ENCODE measurements at regions not wholly inside any gene's neighbourhood (a gene's known extent, or its start where the extent isn't known, plus 50 kb on each side); places are given as distances from the start of the nearest gene placed in this dataset.

- Histone ChIP-seq H2AFZ (ENCODE audit: low read depth, low read length) (no peak overlapping the region), H2AK5ac (ENCODE audit: low read length, severe bottlenecking) (no peak overlapping the region), H3K27ac (ENCODE audit: low read length, poor library complexity, severe bottlenecking) (no peak overlapping the region), H3K14ac (ENCODE audit: low read length in 2 of 2) (no peak overlapping the region), H3K4me2 (ENCODE audit: low read length, poor library complexity, severe bottlenecking) (no peak overlapping the region), H3K9ac (ENCODE audit: low read length) (no peak overlapping the region), H4K91ac (ENCODE audit: low read length) (peak overlapping the region; percentile 3), H3K23ac (ENCODE audit: low read length in 2 of 2) (no peak overlapping the region), H3K9me3 (ENCODE audit: control insufficient read depth, low read length) (no peaks in the 10 kb centered on the region), H3K18ac (ENCODE audit: low read depth in 1 of 2, low read length in 2 of 2) (peak overlapping the region; percentile 5 to 6), H4K8ac (ENCODE audit: low read length) (no peak overlapping the region), H2BK12ac (ENCODE audit: low read length in 2 of 2) (peak overlapping the region in 1 of 2 experiments; percentile 1), H3K4me1 (ENCODE audit: control insufficient read depth, insufficient read depth, low read depth, low read length) (no peaks in the 10 kb centered on the region), H3K36me3 (ENCODE audit: control insufficient read depth in 1 of 2, insufficient read depth in 2 of 2, low read depth in 1 of 2, low read length in 2 of 2) (no peaks in the 10 kb centered on the region), H2BK120ac (ENCODE audit: low read depth, low read length) (no peak overlapping the region), H3K79me1 (replicated peaks; ENCODE audit: low read length, poor library complexity, severe bottlenecking) (no peaks in the 10 kb centered on the region), H3K4me3 (ENCODE audit: insufficient read depth in 1 of 2, low read depth in 1 of 2, low read length in 2 of 2) (no peak overlapping the region), H3K27me3 (ENCODE audit: control insufficient read depth in 1 of 2, insufficient read depth in 1 of 2, low read length in 2 of 2) (no peaks in the 10 kb centered on the region), H3K4ac (ENCODE audit: low read depth in 1 of 2, low read length in 2 of 2) (no peak overlapping the region), H2BK5ac (ENCODE audit: low read depth, low read length, poor library complexity, severe bottlenecking) (no peak overlapping the region), H2BK15ac (ENCODE audit: low read depth, poor library complexity, severe bottlenecking) (no peak overlapping the region)
- WGBS, result 59% methylated on average over 2 of the region's 2 CpGs
- peak; percentile 17 for DNase-seq
These were observed 58.7 kb upstream of the COL1A2 start for GRCh38 chr7:94336009-94336408.

GRCh38 chr7:94338921-94339371 lies 55.7 kb upstream of the COL1A2 start:
- DNase-seq, result peak; percentile 81
- H4K8ac ChIP-seq (ENCODE audit: low read length), result no peak overlapping the region
- H3K14ac ChIP-seq (ENCODE audit: low read length in 2 of 2), result no peak overlapping the region
- H3K4me1 ChIP-seq (ENCODE audit: control insufficient read depth, insufficient read depth, low read depth, low read length), result no peaks in the 10 kb centered on the region
- H3K9me3 ChIP-seq (ENCODE audit: control insufficient read depth, low read length), result no peaks in the 10 kb centered on the region
- H2BK12ac ChIP-seq (ENCODE audit: low read length in 2 of 2), result no peak overlapping the region
- 3% methylated on average over 2 of the region's 2 CpGs for WGBS
- H3K27me3 ChIP-seq (ENCODE audit: control insufficient read depth in 1 of 2, insufficient read depth in 1 of 2, low read length in 2 of 2), result no peaks in the 10 kb centered on the region
- no peak overlapping the region for H2BK120ac ChIP-seq (ENCODE audit: low read depth, low read length)
- no peak overlapping the region for H2AFZ ChIP-seq (ENCODE audit: low read depth, low read length)
- H2BK5ac ChIP-seq (ENCODE audit: low read depth, low read length, poor library complexity, severe bottlenecking), result no peak overlapping the region
- no peak overlapping the region for H4K91ac ChIP-seq (ENCODE audit: low read length)
- H3K4ac ChIP-seq (ENCODE audit: low read depth in 1 of 2, low read length in 2 of 2), result peak overlapping the region in 1 of 2 experiments; percentile 34
- no peak overlapping the region for H2AK5ac ChIP-seq (ENCODE audit: low read length, severe bottlenecking)
- H3K36me3 ChIP-seq (ENCODE audit: control insufficient read depth in 1 of 2, insufficient read depth in 2 of 2, low read depth in 1 of 2, low read length in 2 of 2), result no peaks in the 10 kb centered on the region
- no peak overlapping the region for H3K23ac ChIP-seq (ENCODE audit: low read length in 2 of 2)
- no peak overlapping the region for H3K27ac ChIP-seq (ENCODE audit: low read length, poor library complexity, severe bottlenecking)
- H3K4me2 ChIP-seq (ENCODE audit: low read length, poor library complexity, severe bottlenecking), result no peak overlapping the region
- no peak overlapping the region for H3K4me3 ChIP-seq (ENCODE audit: insufficient read depth in 1 of 2, low read depth in 1 of 2, low read length in 2 of 2)
- no peaks in the 10 kb centered on the region for H3K79me1 ChIP-seq (replicated peaks; ENCODE audit: low read length, poor library complexity, severe bottlenecking)
- no peak overlapping the region for H3K18ac ChIP-seq (ENCODE audit: low read depth in 1 of 2, low read length in 2 of 2)
- H3K9ac ChIP-seq (ENCODE audit: low read length), result no peak overlapping the region
- no peak overlapping the region for H2BK15ac ChIP-seq (ENCODE audit: low read depth, poor library complexity, severe bottlenecking)

GRCh38 chr7:94344826-94345225 lies 49.9 kb upstream of the COL1A2 start:
- Histone ChIP-seq H3K4me1 (ENCODE audit: control insufficient read depth, insufficient read depth, low read depth, low read length) (peaks cover 7% of the 10 kb centered on the region), H2BK120ac (ENCODE audit: low read depth, low read length) (no peak overlapping the region), H2BK5ac (ENCODE audit: low read depth, low read length, poor library complexity, severe bottlenecking) (no peak overlapping the region), H3K27me3 (ENCODE audit: control insufficient read depth in 1 of 2, insufficient read depth in 1 of 2, low read length in 2 of 2) (no peaks in the 10 kb centered on the region), H3K14ac (ENCODE audit: low read length in 2 of 2) (no peak overlapping the region), H3K18ac (ENCODE audit: low read depth in 1 of 2, low read length in 2 of 2) (peak overlapping the region in 1 of 2 experiments; percentile 37), H3K4ac (ENCODE audit: low read depth in 1 of 2, low read length in 2 of 2) (no peak overlapping the region), H4K91ac (ENCODE audit: low read length) (no peak overlapping the region), H2AFZ (ENCODE audit: low read depth, low read length) (no peak overlapping the region), H3K23ac (ENCODE audit: low read length in 2 of 2) (no peak overlapping the region), H3K9ac (ENCODE audit: low read length) (no peak overlapping the region), H4K8ac (ENCODE audit: low read length) (no peak overlapping the region), H3K36me3 (ENCODE audit: control insufficient read depth in 1 of 2, insufficient read depth in 2 of 2, low read depth in 1 of 2, low read length in 2 of 2) (no peaks in the 10 kb centered on the region), H2AK5ac (ENCODE audit: low read length, severe bottlenecking) (no peak overlapping the region), H3K4me3 (ENCODE audit: insufficient read depth in 1 of 2, low read depth in 1 of 2, low read length in 2 of 2) (no peak overlapping the region), H3K4me2 (ENCODE audit: low read length, poor library complexity, severe bottlenecking) (no peak overlapping the region), H3K9me3 (ENCODE audit: control insufficient read depth, low read length) (no peaks in the 10 kb centered on the region), H3K27ac (ENCODE audit: low read length, poor library complexity, severe bottlenecking) (peak overlapping the region; percentile 3), H2BK12ac (ENCODE audit: low read length in 2 of 2) (no peak overlapping the region), H3K79me1 (replicated peaks; ENCODE audit: low read length, poor library complexity, severe bottlenecking) (no peaks in the 10 kb centered on the region), H2BK15ac (ENCODE audit: low read depth, poor library complexity, severe bottlenecking) (no peak overlapping the region)
- no CpG with 5 or more reads among the region's 1 CpG for WGBS
- peak; percentile 28 for DNase-seq

Measured in mesenchymal stem cell (in vitro differentiated cells and primary cell).